ENCODE measurements at regions not wholly inside any gene's neighbourhood (a gene's known extent, or its start where the extent isn't known, plus 50 kb on each side); places are given as distances from the start of the nearest gene placed in this dataset.
"Not testable (repeated sequence)": the region's sequence is repeated elsewhere in the genome, so short reads cannot be mapped to it uniquely, and the experiment has no call there.

- intact Hi-C loops (cut with DNase I), result no loop called here
- ATAC-seq (no peak), DNase-seq (no peak)
- no peak for TF ChIP-seq POLR2A (IDR thresholded peaks at IDR 0.05)
- TF ChIP-seq CTCF (IDR thresholded peaks at IDR 0.05), result no peak
- Histone ChIP-seq H3K36me3 (no peaks in the 10 kb centered on the region), H3K4me3 (no peak overlapping the region), H3K4me1 (no peaks in the 10 kb centered on the region), H3K9me3 (no peaks in the 10 kb centered on the region), H3K27ac (no peak overlapping the region), H3K27me3 (no peaks in the 10 kb centered on the region)
Observed at GRCh38 chr3:178100908-178101307, 435.3 kb upstream of the KCNMB2 start.

- ATAC-seq, result no peak
- H3K27ac ChIP-seq, result no peak overlapping the region
- H3K4me3 ChIP-seq, result no peak overlapping the region
- intact Hi-C loops (cut with DNase I), result no loop called here
- H3K36me3 ChIP-seq, result no peaks in the 10 kb centered on the region
- no peak for DNase-seq
- WGBS (ENCODE audit: insufficient coverage, low coverage, low lambda C conversion rate, missing lambda C conversion rate), result 87% methylated on average over 2 of the region's 2 CpGs
- no peaks in the 10 kb centered on the region for H3K4me1 ChIP-seq
- H3K9me3 ChIP-seq, result no peaks in the 10 kb centered on the region
- no peaks in the 10 kb centered on the region for H3K27me3 ChIP-seq
- TF ChIP-seq POLR2A (IDR thresholded peaks at IDR 0.05) (no peak), CTCF (IDR thresholded peaks at IDR 0.05) (no peak)
Observed at GRCh38 chr3:178103140-178103539, 433.1 kb upstream of the KCNMB2 start.

- Histone ChIP-seq H3K36me3 (no peaks in the 10 kb centered on the region), H3K4me3 (no peak overlapping the region), H3K9me3 (no peaks in the 10 kb centered on the region), H3K4me1 (no peaks in the 10 kb centered on the region), H3K27ac (no peak overlapping the region), H3K27me3 (no peaks in the 10 kb centered on the region)
- no peak for ATAC-seq
- DNase-seq, result no peak
- intact Hi-C loops (cut with DNase I), result no loop called here
- WGBS (ENCODE audit: insufficient coverage, low coverage, low lambda C conversion rate, missing lambda C conversion rate), result 57% methylated on average over 2 of the region's 2 CpGs
- no peak for TF ChIP-seq CTCF (IDR thresholded peaks at IDR 0.05)
- no peak for TF ChIP-seq POLR2A (IDR thresholded peaks at IDR 0.05)
Observed at GRCh38 chr3:178107804-178108203, 428.4 kb upstream of the KCNMB2 start.

GRCh38 chr3:178109691-178110090, 426.5 kb upstream of the KCNMB2 start:
- no peaks in the 10 kb centered on the region for H3K4me1 ChIP-seq
- no peak overlapping the region for H3K4me3 ChIP-seq
- 74% methylated on average over 2 of the region's 2 CpGs for WGBS (ENCODE audit: insufficient coverage, low coverage, low lambda C conversion rate, missing lambda C conversion rate)
- no peaks in the 10 kb centered on the region for H3K9me3 ChIP-seq
- intact Hi-C loops (cut with DNase I), result no loop called here
- H3K27me3 ChIP-seq, result no peaks in the 10 kb centered on the region
- DNase-seq (no peak), ATAC-seq (no peak)
- no peaks in the 10 kb centered on the region for H3K36me3 ChIP-seq
- no peak overlapping the region for H3K27ac ChIP-seq
- no peak for TF ChIP-seq POLR2A (IDR thresholded peaks at IDR 0.05)
- no peak for TF ChIP-seq CTCF (IDR thresholded peaks at IDR 0.05)

- Histone ChIP-seq H3K9me3 (no peaks in the 10 kb centered on the region), H3K4me1 (no peaks in the 10 kb centered on the region), H3K36me3 (no peaks in the 10 kb centered on the region), H3K27ac (no peak overlapping the region), H3K4me3 (no peak overlapping the region), H3K27me3 (no peaks in the 10 kb centered on the region)
- 93% methylated on average over 2 of the region's 6 CpGs for WGBS (ENCODE audit: insufficient coverage, low coverage, low lambda C conversion rate, missing lambda C conversion rate)
- DNase-seq, result no peak
- intact Hi-C loops (cut with DNase I), result no loop called here
- ATAC-seq, result no peak
- no peak for TF ChIP-seq POLR2A (IDR thresholded peaks at IDR 0.05)
- no peak for TF ChIP-seq CTCF (IDR thresholded peaks at IDR 0.05)
Observed at GRCh38 chr3:178112134-178112533, 424.1 kb upstream of the KCNMB2 start.

- H3K27me3 ChIP-seq; H3K36me3 ChIP-seq; H3K4me1 ChIP-seq; H3K4me3 ChIP-seq; intact Hi-C loops (cut with DNase I); H3K27ac ChIP-seq; H3K9me3 ChIP-seq; DNase-seq; ATAC-seq: not testable (repeated sequence)
- WGBS (ENCODE audit: insufficient coverage, low coverage, low lambda C conversion rate, missing lambda C conversion rate), result 100% methylated on average over 1 of the region's 1 CpG
Observed at GRCh38 chr3:178112552-178112951, 423.7 kb upstream of the KCNMB2 start.
